ENCODE measurements at regions not wholly inside any gene's neighbourhood (a gene's known extent, or its start where the extent isn't known, plus 50 kb on each side); places are given as distances from the start of the nearest gene placed in this dataset.
"Not testable (repeated sequence)": the region's sequence is repeated elsewhere in the genome, so short reads cannot be mapped to it uniquely, and the experiment has no call there.

- no peak for TF ChIP-seq CTCF (conservative IDR thresholded peaks at IDR 0.05; ENCODE audit: low read depth, low read length)
- DNase-seq (ENCODE audit: low read depth) = no peak
- H3K4me3 ChIP-seq (ENCODE audit: low read length) = no peak overlapping the region
Measured at GRCh38 chr21:20151741-20152140, 846.5 kb upstream of the NCAM2 start.

- H3K4me3 ChIP-seq (ENCODE audit: low read length) = no peak overlapping the region
- no peak for TF ChIP-seq CTCF (conservative IDR thresholded peaks at IDR 0.05; ENCODE audit: low read depth, low read length)
- DNase-seq (ENCODE audit: low read depth) = no peak
Measured at GRCh38 chr21:20163167-20163566, 835.0 kb upstream of the NCAM2 start.

- no peak for DNase-seq (ENCODE audit: low read depth)
- no peak for TF ChIP-seq CTCF (conservative IDR thresholded peaks at IDR 0.05; ENCODE audit: low read depth, low read length)
Measured at GRCh38 chr21:20167059-20167458, 831.1 kb upstream of the NCAM2 start.

GRCh38 chr21:20169812-20170576 is 828.2 kb upstream of the NCAM2 start:
- TF ChIP-seq CTCF (conservative IDR thresholded peaks at IDR 0.05; ENCODE audit: low read depth, low read length) = no peak

More at GRCh38 chr21:20167059-20167458, 831.1 kb upstream of the NCAM2 start:
- H3K4me3 ChIP-seq (ENCODE audit: low read length) = no peak overlapping the region

GRCh38 chr21:20186186-20186585 is 812.0 kb upstream of the NCAM2 start:
- TF ChIP-seq CTCF (conservative IDR thresholded peaks at IDR 0.05; ENCODE audit: low read depth, low read length) = no peak
- no peak overlapping the region for H3K4me3 ChIP-seq (ENCODE audit: low read length)
- DNase-seq (ENCODE audit: low read depth) = no peak

More at GRCh38 chr21:20169812-20170576, 828.2 kb upstream of the NCAM2 start:
- DNase-seq (ENCODE audit: low read depth) = no peak
- H3K4me3 ChIP-seq (ENCODE audit: low read length) = no peak overlapping the region

- no peak overlapping the region for H3K4me3 ChIP-seq (ENCODE audit: low read length)
- DNase-seq (ENCODE audit: low read depth) = no peak
- no peak for TF ChIP-seq CTCF (conservative IDR thresholded peaks at IDR 0.05; ENCODE audit: low read depth, low read length)
Measured at GRCh38 chr21:20187028-20187427, 811.2 kb upstream of the NCAM2 start.

GRCh38 chr21:20201323-20201722 is 796.9 kb upstream of the NCAM2 start:
- not testable (repeated sequence) for H3K4me3 ChIP-seq (ENCODE audit: low read length); DNase-seq (ENCODE audit: low read depth)
